ENCODE measurements at regions not wholly inside any gene's neighbourhood (a gene's known extent, or its start where the extent isn't known, plus 50 kb on each side); places are given as distances from the start of the nearest gene placed in this dataset.
A peak's percentile ranks its signal among the peaks of the same experiment; 100 is the strongest.

- DNase-seq, result no peak
These were observed 361.6 kb downstream of the TDRD3 start for GRCh38 chr13:60758637-60759036.

DNA sequence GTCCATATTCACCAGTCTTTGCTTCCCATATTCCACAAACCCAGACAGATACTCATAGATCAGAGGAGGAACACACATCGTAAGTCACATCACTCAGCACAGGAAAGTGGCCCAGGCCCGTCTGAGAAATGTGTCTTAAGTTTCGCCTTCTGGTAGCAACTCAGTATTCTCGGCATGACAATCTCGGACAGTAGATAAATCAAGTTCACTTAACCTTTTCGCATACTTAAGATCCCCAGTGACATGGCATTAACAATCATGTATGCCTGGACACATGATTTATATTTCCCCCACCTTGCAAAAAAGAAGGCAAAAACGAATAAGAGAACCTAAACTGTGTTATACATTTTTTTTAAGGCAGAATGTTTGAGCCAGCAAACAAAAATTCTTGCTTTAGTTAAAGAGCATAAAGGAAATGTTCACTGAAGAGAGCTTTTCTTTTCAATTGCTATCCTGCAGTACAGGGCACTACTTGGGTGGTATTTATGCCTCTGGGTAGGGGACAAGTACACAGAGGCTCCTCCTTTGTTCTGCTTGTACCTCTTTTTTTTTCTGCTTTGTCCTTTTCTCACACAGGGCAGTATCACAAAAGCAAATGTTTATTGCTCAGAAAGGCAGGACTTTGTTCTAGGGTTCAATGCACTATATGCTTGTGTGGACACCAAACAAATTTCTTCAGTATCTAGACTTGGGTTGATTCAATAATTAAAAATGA, 360.6 kb downstream of the TDRD3 start:
- DNase-seq, result no peak

DNA sequence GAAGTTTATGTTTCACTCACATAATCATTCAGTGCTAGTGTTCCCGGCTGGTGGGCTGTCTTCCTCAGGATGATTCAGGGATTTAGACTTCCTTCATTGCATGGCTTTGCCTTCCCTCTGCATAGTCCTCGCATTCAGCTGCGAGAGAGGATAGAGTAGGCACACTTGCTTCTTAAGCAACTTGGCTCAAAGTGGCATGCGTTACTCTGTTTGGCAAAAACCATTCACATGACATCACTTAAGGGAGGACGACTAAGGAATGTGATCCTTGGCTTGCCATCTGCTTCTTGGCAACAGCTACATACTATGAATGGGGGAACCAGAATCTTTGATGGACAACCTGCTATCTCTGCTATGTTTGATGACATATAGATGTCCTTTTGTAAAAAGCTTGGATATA, 359.3 kb downstream of the TDRD3 start:
- DNase-seq, result no peak

DNA sequence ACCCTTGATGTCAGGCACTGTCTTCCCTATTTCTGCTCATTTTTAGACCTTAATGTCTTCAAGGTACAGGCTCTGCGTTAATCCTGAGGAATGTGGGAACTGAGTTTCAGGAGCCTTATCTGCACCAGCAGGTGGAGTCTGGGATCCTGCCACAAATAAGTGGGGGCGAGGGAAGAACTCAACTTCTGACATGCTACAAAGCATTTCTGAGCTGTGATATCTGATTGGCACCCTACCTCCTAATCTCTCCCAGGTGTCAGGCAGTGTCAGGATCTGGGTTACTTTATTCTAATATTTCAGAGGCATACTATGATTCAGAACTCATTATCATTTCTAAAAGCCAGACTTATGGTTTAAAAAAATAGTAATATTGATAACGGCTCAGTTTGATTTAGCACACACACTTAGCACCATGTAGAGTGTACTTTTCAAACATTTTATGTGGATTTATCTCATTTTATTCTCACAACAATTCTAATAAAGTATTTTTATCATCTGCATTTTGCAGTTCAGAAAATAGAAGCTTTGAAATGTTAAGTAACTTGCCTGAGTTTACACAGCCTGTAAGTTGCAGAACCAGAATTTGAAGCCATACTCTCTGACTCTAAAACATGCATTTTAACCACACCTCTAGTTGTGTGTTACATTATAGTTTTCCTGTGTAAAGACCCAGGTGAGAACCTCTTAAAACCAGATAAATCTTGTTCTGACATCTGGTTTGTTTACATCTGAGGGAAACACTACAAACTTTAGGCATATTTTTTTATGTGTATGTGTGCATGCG, 358.6 kb downstream of the TDRD3 start:
- no peak for DNase-seq

DNA sequence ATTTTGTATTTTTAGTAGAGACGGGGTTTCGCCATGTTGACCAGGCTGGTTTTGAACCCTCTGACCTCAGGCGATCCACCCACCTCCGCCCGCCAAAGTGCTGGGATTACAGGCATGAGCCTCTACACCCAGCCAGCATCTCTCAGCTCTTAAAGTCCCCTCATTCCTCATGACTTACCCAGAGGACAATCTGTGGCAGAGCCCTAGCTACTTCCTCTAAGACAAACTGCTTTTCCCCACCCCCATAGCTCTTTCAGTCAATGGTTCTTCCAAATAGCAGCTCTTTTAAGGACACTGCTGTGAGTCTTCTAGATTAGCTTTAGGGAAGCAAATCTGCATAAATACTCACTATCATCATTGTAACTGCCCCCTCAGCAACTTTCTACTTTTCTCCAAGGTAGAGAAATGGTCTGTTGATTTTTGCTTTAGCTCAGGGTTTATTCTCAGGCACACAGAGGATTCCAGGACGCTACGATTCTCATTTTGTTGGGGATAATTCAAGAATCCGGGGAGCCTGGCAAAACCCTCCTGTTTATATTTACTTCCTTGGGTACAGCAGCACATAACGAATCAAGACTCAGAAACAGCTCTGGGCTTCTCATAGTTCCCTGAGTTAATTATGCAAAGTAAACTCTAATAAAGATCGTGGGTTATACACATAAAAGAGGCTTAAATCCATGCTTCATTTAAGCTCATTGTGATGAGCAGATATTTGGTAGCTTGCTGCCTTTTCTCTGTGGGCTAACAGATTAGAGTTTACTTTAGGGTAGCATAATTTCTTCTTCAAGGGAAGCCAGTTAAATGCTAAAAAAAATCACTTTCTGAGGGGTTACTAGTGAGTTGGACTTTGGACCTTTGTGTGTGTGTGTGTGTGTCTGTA, 357.4 kb downstream of the TDRD3 start:
- DNase-seq, result no peak

DNA sequence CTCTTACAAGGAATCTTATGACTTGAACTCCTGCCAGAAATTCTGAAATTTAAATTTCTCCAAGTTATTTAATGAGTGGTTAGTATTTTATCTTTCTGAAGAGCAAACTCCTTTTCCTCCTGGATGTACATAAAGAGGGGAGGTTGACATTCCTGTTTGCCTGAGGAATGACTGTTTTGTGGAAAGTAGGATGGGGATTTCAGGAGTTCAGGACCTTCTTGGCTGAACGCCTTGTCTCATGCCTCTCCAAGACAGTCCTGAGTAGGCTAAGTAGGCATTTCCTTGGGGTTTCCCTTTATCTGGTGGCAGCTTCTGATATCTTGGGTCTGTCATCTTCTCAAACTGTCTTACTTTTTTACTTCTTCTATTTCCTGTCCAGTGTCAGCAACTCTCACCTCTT, 356.6 kb downstream of the TDRD3 start:
- DNase-seq, result no peak

DNA sequence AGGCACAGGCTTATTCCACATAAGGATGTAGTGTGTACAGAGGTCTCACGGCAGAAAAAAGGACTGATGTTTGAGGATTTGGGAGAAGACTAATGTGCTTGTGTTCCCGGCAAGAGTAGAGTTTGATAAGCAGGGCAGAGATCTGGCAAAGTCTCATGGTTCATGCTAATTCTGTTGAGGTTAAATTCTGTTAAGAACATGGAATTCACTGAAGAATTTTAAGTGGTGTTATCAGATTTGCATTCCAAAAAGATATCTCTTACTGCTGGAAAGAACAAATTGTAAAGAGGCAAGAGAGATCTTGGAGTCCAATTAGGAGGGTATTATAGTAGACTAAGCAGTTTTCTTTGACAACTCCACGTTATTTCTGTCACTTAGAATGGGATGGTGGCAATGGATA, 348.3 kb downstream of the TDRD3 start:
- DNase-seq, result no peak

GRCh38 chr13:60733933-60734332, 336.9 kb downstream of the TDRD3 start:
- no peak for DNase-seq

GRCh38 chr13:60727140-60727539, 330.1 kb downstream of the TDRD3 start:
- DNase-seq, result no peak

GRCh38 chr13:60721063-60721462, 324.0 kb downstream of the TDRD3 start:
- DNase-seq, result no peak

DNA sequence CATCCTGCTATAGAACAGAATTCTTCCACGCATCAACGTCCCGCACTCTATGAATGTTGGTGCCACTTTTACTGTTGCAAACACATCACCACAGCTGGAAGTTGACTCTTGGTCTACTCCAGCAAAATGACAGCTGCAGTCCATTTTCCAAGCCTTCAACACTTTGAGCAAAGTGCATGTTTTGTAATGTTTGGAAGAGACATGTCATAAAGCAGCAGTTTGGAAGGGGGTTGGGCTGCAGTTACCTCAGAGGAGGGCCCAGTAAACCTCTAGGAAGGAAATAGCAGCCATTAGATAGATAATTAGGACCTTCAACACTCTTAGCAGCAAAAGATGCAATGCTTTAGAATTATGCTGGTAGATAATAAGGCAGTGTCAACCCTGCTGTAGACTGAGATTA, 323.6 kb downstream of the TDRD3 start:
- DNase-seq, result no peak

DNA sequence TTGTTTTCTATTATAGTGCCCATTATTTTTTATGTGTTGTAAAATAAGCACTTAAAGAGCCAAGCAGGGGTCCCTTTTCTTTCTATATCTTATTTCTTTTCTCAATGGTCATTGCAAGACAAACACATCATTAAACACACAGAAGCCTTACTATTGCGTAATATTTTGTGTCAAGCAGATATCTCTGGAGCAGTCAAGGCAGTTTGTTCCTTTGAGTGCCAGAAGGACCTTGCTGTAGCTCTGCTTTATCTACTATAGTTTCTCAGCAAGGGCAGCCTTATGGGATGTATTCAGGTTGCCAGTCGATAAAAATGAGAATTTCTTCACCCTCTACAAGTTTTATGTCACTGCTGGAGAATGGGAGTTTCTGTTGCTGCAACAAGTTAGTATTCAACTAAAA, 319.3 kb downstream of the TDRD3 start:
- no peak for DNase-seq

- DNase-seq, result no peak
These were observed 310.9 kb downstream of the TDRD3 start for GRCh38 chr13:60707878-60708277.

GRCh38 chr13:60701895-60702294, 304.9 kb downstream of the TDRD3 start:
- DNase-seq, result no peak

GRCh38 chr13:60700994-60701393, 304.0 kb downstream of the TDRD3 start:
- no peak for DNase-seq

GRCh38 chr13:60699636-60700035, 302.6 kb downstream of the TDRD3 start:
- DNase-seq, result no peak

DNA sequence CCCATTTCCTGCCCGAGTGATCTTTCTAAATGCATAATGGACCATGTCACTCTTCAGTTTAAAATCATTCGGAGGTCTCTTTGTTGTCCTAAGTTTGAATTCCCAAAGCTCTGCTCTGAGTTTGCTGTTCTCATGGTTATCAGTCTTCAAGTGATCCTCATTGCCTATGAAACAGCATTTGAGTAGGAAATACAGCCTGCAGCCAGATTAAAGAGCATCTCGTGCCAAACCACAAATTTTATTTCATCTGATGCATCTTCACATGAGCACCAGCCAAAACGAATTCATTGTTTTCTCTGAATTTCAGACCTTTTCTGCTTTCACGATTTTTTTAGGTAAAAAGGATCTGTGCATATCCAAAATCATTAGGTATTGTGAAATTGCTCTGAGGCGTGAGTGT, 299.6 kb downstream of the TDRD3 start:
- no peak for DNase-seq

GRCh38 chr13:60691268-60691667, 294.2 kb downstream of the TDRD3 start:
- DNase-seq, result peak in 1 of 5 experiments; percentile 62

- DNase-seq, result peak in 1 of 5 experiments; percentile 29
These were observed 293.6 kb downstream of the TDRD3 start for GRCh38 chr13:60690604-60691003.

DNA sequence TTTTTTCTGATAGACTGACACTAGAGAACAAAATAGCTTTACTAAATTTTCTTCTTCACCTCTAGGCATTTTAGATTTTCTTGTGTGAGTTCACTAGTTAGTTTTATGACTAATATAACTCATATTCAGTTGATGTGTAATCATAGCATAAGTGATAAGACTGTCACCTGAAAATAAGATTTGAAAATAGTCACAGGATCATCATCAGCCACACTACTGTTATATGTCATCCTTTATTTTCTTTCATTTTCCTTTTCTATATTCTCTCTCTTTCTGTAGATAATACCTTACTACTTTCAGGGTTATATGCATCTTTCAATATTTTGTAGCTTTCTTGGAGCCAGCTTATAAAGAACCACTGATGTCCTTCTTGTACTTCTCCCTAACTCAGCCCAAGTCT, 292.6 kb downstream of the TDRD3 start:
- DNase-seq, result peak in 1 of 5 experiments; percentile 70

DNA sequence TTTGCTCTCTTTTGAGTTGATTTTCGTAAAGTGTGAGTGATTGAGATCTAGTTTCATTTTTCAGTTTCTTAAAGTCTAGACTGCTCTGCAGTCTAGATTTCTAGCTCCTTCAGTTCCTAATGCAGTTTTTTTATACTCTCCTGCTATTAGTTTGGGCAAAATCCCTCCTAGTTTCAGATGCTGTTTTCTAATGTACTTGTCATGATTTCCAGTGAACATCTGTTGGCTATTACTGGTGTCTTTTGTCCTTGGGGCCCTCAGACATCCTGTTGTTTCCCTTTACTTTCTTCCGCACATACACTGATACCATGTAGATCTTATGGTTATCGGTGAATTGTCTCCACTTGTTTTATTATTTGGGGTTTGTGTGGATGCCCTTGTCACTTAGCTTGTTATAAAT, 292.1 kb downstream of the TDRD3 start:
- DNase-seq, result peak in 1 of 5 experiments; percentile 31

DNA sequence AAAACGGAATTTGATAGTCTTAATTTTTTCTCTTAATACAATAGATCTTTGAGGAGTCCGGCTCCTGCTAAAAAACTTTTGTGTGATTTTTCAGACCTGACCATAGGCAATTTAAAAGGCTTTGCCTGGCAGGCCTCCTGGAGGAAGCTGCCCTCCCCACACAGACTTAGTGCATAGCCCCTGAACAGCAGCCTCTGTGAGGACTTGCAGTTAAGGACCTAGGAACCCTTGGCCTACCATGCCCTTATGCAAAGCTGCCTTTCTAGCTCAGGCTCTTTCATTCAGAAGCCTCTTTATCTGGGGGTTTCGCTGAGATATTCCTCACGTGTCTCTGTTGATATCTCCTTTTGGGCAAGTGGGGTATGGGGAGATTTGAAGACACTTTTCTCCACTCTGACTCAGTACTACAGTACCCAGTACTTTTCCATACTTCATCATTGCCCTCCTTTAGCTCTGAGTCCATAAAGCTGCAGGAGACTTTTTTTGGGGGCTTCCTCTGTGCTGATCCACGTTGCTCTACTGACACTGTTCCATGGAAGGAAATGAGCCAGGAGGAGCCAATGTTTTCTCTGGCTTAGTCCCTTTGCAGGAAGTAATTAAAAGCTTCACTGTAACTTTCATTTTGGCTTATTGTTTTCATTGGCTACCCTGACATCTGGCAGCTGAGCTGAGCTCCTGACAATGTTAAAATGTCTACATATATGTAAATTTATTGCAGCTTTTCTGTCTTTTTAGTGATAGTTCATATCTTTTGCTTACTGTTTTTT, 283.1 kb downstream of the TDRD3 start:
- DNase-seq, result no peak

DNA sequence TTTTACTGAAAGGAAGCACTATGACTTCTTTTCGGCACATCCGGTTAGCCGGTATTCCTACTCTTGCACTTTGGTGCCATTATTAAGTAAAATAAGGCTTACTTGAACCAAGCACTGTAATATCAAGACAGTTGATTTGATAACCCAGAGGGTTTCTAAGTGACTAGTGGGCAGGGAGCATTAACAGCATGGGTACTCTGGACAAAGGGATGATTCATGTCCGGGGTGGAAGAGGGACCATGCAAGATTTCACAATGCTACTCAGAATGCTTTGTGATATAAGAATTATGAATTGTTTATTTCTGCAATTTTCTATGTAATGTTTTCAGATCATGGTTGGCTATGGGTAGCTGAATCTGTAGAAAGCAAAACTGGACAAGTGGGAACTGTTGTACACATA, 282.1 kb downstream of the TDRD3 start:
- DNase-seq, result no peak

Measured in T-helper 2 cell (primary cell).